Activated CD4-positive, alpha-beta T cell treated with anti-CD3 and anti-CD28 coated beads, Interleukin-2, amount 50 U/mL, for 4 hours (primary cell): ENCODE measurements at regions not wholly inside any gene's neighbourhood (a gene's known extent, or its start where the extent isn't known, plus 50 kb on each side); places are given as distances from the start of the nearest gene placed in this dataset.

Experiments
- DNase-seq, 2 experiments: peaks; one replicate each; pipeline ENCODE4 v3.0.0-alpha.2; 2020

DNA sequence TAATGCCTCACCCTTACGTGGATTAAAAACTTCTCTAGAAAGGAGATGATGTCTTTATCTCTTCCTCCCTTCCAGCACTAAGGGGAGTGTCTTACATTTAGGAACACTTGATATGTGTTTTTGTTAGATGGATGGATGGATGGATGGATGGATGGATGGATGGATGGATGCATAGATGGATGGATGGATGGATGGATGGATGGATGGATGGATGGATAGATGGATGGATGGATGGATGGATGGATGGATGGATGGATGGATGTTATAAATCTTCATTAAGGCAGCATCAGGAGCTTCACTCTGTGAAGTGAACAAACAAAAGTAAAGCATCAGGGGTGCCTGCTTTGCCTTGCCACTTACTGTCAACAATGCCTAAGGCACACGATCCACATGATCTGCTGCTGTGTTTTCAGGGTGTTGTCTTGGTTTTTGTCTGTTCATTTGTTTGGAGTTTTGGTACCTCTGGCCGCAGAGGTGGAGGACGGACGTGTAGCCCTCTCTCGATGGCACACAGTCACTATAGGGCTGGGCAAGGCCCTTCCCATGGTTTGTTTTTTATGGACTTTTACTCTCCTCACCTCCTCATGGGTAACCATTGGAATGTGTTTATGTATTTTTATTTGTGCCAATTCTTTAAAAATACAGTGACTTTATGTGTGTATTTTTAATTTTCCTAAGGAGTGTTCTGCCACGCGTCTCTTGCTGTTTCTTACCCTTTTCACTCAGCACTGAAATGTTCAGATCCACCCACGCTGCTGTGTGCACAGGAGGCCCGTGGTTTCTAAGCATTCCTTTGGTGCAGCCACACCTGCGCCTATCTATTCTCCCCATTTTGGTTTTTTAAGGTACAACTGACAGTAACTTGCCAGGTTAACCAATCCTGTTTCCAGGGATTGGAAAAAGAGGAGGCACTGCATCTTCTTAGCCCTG, 91.8 kb upstream of the ENPP6 start:
- peak; percentile 22 for DNase-seq

DNA sequence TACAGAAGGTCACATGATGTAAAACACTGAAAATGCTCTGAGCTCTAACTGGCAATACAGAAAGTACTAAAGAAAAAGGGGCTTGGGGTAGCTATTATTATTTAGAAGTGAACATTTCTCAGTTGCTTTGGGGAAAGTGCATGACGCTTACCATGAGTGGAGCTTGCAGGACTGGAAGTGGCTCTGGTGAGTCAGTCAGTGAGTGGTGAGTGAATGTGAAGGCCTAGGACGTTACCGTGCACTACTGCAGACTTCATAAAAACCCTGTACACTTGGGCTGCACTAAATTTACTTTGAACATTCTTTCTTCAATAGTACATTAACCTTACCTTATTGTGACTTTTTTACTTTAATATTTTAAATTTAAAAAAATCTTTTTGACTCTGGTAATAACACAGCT, 89.3 kb upstream of the ENPP6 start:
- DNase-seq = no peak

GRCh38 chr4:184306470-184306869, 88.8 kb upstream of the ENPP6 start:
- no peak for DNase-seq

- DNase-seq = no peak
Measured at GRCh38 chr4:184300816-184301215, 83.1 kb upstream of the ENPP6 start.

DNA sequence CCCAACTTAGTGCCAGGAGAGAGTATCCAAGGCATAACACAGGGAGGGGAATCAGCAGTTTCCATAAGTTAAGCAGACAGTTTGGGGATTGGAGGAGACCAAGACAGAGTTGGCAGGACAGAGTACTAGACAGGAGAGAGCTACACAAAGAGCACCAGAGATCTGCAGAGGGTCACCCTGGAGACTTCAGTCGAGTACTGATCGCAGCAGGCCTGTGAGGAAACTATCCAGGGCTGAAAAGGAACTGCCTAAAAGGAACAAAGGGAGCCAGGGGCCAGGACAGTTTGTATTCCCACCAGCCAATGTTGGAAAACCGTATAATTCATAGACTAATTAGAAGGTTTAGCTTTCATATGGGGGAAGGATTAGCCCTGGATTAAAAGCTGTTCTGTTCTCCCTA, 80.6 kb upstream of the ENPP6 start:
- no peak for DNase-seq

DNA sequence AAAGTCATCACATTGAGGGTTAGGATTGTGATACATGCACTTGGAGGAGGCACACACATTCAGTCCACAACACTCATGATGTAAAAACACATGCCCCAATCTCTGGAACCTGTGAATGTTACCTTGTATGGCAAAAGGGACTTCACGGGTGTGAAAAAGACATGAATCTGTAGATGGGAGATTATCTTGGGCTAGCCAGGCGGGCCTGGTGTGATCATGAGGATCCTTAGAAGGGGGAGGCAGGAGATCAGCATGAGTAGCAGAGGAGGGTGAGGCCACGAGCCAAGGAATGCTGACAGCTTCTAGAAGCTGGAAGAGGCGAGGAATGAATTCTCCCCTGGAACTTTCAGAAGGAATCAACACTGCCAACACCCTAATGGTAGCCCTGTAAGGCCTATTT, 77.5 kb upstream of the ENPP6 start:
- no peak for DNase-seq

- no peak for DNase-seq
Measured at GRCh38 chr4:184294606-184295133, 77.0 kb upstream of the ENPP6 start.

GRCh38 chr4:184293552-184293951, 75.9 kb upstream of the ENPP6 start:
- no peak for DNase-seq

DNA sequence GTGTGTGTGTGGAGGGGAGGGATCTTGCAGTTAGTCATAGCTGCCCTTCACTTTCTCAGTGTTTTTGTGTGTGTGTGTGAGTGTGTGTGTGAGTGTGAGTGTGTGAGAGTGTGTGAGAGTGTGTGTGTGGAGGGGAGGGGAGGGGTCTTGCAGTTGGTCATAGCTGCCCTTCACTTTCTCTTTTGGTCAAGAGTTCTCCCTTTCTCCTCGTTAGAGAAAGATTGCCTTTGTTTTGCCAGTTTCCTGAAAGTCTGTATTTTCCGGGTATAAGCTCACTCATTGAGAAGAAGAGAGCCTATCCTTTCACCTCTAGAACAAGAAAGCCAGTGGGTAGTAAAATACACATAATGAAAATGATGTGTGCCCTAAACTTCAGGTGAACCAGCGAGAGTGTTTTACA, 75.2 kb upstream of the ENPP6 start:
- no peak for DNase-seq

GRCh38 chr4:184292465-184292867, 74.8 kb upstream of the ENPP6 start:
- no peak for DNase-seq

DNA sequence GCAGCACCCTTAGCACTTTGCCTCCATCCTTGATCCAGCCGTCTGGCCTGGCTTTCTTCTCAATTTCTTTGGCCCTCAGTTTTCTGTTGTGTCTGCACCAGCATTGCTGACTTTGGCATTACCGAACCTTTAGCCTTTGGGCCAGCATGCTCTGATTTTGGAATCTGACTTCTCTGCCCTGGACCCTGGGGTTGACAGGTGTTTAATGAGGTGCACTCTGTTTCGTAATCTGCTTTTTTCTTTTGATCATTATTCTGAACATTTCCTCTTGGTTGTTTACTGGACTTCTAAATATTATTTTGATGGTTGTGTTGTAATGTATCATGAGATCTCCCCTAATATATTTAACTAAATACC, 71.5 kb upstream of the ENPP6 start:
- DNase-seq = no peak

DNA sequence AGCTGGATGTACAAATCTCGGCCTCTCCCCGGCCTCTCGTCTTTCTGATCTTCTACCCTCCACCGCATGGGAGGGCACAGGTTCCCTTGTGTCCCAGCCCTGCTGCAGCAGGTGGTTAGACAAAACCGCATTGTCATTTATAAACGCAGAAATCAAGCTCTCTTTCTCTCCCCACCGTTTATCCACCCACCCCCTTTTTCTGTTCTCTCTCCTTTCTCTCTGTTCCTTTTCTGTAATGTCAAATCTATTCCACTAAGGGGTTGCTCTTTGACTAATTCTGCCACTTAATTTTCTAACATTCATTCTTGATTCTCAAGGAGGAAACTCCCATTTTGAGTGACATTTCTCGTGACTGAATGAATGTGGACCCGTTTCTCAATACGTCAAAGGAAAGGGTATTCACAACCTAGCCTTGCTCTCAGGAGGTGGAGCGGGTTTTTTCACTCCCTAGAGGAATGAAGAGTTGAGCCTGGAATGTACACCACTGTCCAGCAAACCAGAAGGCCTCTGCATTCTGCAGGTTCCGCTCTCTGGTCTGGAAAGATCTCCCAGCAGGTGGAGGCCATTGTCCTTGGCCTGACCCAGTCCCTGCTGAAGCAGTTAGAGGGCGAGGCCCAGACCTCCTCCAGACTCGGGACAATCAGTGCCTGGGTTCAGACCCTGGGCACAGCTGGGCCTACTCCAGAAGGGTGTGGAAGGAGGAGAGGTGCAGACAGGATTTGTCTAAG, 70.9 kb upstream of the ENPP6 start:
- no peak for DNase-seq

DNA sequence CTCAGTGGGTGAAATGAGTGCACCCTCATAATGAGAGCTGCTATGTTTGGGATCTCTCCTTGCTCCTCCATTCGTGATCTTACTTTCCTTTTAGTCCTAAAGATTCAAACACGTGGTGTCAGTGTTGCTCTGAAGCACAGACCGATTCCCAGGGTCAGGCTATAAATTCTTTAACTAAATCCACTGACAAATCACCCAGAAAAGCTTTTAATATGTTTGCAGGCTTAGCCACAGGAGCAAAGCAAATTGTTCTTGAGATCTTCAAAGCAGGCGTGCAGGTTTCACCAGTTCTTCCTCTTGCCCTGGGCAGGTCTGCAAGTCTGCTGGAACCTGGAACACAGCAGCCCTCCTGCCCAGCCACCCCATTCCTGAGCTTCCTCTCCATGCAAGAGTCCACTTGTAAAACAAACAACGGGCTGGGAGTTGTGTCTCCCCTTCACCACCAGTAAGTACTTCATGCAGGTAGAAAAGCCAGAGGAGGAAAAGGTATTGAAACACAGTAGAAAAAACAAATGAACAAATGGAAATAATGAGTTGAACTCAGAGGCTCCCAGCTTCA, 70.1 kb upstream of the ENPP6 start:
- no peak for DNase-seq

GRCh38 chr4:184286358-184286757, 68.7 kb upstream of the ENPP6 start:
- DNase-seq = no peak

GRCh38 chr4:184284742-184285141, 67.1 kb upstream of the ENPP6 start:
- no peak for DNase-seq

- no peak for DNase-seq
Measured at GRCh38 chr4:184284336-184284690, 66.6 kb upstream of the ENPP6 start.

- no peak for DNase-seq
Measured at GRCh38 chr4:184283659-184284335, 66.1 kb upstream of the ENPP6 start.

DNA sequence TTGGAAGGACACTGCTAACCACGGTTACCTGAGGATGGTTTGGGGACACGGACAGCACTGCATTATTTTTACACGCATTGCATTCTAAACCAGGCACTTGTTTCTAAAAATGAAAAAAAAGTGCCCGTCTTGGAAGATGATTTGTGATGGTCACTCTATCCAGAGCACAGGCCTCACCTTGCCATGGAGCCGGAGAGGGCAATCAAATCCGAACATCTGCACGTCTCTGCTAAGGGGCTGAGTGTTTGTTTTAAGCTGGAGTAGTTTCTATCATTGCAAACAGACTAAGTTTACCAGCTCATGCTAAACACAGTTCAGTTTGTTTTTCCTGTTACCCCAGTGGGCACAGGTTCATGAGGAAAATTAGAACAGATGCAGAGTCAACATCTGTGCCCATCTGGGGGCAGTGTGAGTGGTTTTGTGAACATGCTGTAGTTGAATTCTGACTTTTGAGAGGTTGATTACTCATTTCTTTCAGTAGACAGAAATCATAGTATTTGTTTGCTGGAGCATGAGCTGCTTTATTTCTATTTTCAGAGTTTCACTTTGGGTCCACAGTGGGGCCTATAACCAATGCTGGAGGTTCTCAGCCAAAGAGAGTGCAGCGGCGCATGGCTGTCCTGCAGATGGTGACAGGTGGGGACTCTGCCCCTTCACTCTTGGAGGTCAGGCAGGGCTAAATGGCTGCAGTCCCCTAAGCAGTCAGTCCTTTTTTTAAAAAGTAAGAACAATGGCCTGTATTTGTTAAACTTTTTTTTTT, 65.4 kb upstream of the ENPP6 start:
- DNase-seq = no peak

DNA sequence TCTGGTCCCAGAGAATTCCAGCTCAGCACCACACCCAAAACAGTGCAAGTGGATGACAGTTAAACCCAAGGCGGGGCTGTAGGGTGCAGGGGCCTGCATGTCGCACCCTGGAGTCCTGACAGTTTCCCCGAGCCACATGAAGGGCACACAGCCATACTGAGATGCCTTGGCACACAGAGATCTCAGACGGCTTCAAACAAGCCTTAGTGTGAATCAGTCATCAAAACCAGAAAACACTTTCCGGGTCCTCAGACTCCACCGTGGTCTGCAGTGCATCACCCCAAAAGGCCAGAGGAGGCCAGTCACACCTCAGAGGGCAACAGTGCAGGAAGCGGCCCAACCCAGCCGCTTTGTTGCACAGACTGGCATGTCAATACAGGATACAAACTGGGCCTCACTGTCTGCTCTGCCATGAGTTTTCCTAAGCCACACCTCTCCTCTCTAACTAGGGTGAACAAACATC, 64.6 kb upstream of the ENPP6 start:
- peak; percentile 28 to 29 for DNase-seq

GRCh38 chr4:184281231-184282139, 63.8 kb upstream of the ENPP6 start:
- DNase-seq = no peak

DNA sequence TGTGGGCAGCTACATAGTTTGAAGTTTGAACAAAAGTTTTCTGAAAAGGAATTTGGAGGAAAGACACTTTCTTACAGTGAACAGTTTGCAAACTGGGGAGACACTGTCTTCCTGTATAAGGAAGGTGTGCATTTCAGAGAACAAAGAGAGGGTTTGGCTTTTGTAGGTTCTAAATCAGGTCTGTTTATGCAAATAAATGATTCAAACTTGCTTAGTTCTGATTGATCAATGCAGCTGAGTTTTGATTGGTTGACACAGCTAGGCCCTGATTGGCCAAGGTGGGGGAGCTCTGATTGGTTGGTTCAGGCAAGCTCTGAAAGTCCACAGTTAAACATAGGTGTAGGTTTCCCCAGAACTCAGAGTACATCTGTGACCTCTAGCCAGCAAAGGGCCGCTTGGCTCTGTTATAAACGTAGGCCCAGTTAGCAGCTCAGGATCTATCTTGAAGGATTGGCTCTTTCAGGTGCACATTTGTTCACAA, 63.0 kb upstream of the ENPP6 start:
- DNase-seq = no peak
